GM18870 (cell line): ENCODE measurements at regions not wholly inside any gene's neighbourhood (a gene's known extent, or its start where the extent isn't known, plus 50 kb on each side); places are given as distances from the start of the nearest gene placed in this dataset.

Experiments used
- ATAC-seq: cut with Tn5 transposase; IDR thresholded peaks from one replicate; pipeline ENCODE4 v1.9.1; 2021; ENCODE audit warnings: moderate library complexity; ENCODE audit not compliant: unreplicated experiment

- no peak for ATAC-seq
These were observed 134.6 kb downstream of the VRK1 start for GRCh38 chr14:96931751-96932150.

DNA sequence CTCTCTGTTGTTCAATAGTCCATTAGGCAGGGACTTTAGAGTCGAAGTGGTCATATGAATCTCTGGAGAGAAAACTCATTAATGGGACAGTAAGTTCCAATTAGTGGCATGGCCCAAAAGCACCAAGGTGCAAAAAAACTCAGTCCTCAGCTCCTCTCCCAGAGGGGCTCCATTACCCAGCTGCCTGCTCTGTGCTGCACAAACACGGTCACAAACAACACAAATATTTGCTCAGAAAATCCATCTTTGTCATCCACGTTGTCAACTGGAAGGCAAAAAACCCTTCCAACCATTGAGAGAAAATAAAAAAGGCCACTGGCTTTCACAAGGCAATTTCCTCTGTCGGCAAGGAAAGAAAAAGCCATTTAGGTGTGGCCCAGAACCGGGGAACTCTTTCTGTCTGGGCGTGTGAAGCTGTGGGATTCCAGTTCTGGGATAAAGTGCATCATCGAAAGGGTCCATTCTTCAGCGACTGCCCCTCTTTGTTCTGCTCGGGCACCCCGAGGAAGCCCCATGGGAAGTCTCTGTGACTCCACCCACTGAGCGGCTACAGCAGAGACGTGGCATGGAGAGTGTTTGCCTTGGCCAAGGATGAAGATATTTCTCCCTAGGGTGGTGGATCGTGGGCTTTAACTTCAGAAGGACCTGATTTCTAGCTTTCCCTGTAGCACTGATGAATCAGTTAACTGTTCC is 137.6 kb downstream of the VRK1 start:
- ATAC-seq: no peak

DNA sequence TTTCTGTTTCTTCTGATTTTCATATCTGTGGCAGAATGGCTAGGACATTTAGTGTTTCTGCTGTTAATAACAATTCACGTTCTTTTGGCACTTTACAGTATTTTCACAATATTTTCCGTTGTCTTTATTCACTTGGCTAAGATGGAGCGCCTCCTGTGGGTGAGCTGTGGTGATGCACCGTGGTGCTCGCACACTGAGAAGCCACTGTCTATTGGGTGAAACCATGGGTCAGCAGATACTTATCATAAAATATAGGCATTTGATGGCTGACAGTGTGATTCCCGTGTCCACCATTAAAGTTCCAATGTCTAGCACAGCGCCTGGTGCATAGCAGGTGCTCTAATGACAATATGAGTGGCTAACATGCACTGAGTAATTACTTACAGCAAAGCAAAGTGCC is 141.8 kb downstream of the VRK1 start:
- no peak for ATAC-seq

DNA sequence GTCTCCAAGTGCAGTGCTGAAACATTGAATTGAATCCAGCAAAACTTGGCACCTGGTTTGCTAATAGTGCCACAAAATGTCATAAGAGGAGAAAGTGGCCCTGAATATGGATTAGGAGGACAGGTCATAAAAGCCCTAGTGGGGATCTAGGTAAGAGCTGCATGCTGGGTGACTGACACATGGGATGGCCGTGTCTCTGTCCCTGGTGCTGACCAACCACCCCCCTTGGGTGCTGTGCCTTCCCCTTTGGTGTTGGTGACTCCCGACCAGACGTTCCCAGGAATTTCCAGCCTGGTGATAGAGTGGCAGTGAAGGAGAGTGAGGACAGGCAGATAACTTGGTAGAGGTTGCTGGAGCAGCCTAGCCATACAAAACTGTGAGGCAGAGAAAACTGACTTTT is 142.8 kb downstream of the VRK1 start:
- no peak for ATAC-seq

- ATAC-seq: no peak
These were observed 147.1 kb downstream of the VRK1 start for GRCh38 chr14:96944297-96944696.

DNA sequence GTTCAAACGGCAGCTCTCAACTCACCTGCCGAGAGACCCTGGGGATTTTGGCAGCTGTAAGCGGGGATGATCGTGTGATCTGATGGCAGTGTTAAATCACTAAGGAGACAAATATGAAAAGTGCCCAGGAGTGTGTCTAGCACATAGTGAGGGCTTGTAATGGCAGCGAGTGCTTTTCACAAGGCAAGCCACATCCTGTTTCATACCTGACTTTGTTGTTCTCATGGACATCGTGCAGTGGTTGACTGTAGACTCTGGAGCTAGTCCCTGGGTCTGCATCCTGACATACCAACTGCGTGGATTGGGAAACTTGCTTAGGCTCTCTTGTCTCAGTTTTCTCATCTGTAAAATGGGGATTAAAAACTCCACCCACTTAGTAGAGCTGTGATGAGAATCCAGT is 148.5 kb downstream of the VRK1 start:
- no peak for ATAC-seq

DNA sequence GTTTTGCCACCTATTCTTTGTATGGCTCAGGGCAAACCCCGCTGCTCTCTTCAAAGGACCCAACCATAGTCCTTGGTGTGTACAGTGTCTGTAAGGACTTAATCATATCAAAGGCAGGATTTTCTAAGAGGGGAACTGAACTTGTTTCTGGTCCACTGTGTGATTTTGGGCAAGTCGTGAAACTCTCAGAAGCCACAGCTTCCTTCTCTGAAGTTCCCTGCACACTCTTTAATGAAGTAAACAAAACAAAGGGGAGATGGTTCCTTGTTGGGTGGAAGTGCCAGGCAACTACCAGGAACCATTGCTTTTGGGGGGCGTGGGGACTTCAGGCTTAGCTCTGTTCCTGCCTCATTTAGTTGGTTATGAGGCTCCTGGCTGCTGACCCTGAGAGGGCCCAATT is 152.4 kb downstream of the VRK1 start:
- no peak for ATAC-seq

DNA sequence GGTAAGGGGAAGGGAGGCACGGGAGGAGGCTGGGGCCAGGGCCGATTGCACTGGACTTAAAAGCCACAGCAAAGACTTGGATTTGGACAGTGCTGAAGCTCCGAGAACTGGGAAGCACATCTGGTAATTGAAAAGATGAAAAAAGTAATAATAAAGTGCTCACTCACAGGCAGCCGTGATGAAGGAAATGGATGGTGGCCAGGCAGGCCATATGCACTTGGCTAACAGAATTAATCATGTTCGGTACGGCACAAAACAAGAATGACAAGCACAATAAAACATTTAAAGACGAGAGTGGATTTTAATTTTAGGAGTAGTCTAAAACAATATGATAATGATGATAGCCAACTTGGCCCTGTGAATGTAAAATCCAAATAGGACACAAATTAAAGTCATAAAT is 154.3 kb downstream of the VRK1 start:
- no peak for ATAC-seq

DNA sequence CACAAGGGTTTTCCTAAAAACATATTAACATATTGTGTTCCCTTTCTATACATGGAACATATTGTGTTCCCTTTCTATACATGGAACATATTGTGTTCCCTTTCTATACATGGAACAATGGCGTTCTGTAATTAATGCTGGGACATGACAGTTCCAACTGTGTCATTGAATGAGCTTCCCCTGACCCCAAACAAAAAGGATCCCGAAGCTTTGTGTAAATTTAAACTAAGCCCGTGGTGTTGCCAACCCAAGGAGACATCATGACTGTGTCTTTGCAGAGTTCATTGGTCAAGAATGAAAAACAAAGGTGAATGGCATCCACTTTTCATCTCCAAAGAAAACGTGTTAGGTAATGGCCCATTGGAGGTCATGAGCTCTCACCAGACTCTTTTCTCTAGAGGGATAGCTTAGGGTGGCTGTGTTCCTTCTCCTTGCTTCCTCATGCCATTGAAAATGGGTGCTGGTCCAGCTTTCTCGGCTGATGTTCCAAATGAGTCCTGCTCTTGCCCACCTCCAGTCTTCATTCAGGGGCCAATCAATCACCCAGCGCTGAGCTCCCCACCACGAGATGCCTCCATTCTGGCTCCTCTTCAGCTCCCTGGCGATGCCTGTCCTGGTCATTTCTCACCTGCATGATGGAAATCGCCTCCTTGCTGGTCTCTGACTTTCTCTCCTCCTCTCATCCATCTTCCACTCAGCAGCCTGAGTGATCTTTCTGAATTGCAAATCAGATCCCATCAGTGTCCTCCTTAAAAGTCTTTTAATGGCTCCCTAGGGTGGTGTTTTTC is 156.1 kb downstream of the VRK1 start:
- ATAC-seq: no peak

GRCh38 chr14:96953875-96954185 is 156.6 kb downstream of the VRK1 start:
- no peak for ATAC-seq

GRCh38 chr14:96956464-96957239 is 159.5 kb downstream of the VRK1 start:
- no peak for ATAC-seq

DNA sequence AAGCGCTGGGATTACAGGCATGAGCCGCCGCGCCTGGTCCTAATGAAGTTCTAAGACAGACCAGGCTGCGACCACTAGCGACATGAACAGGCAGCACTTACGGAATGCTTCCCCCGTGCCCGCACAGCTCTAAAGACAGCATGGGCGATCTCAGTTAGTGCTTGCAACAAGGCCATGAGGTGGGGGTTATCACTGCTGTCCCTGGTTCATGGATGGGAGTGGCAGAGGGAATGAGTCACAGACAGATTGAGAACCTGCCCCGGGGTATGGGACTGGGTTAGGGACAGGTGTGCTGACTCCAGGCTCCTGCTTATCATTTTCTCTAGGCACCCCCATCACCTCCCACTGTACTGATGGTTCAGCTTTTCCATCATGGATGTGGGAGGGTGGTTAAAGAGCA is 160.9 kb downstream of the VRK1 start:
- ATAC-seq: no peak

- ATAC-seq: no peak
These were observed 162.8 kb downstream of the VRK1 start for GRCh38 chr14:96959992-96960391.

- no peak for ATAC-seq
These were observed 163.5 kb downstream of the VRK1 start for GRCh38 chr14:96960598-96961116.

DNA sequence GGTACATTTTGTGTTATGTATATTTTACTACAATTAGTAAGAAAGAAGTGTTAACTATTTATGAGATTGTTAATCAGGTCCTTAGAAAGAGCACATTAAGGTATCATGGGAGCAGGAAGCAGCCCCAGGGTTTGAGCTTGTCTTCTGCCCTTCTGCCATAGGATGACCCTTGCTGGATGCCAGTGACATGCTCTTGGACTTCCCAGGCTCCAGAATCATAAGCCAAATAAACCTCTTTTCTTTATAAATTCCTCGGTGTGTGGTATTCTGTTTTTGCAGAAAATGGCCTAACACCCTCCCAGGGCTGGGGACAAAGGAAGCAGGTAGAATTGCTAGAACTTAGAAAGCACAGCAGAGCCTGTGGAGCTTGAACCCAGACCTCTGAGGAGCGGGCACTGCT is 164.7 kb downstream of the VRK1 start:
- no peak for ATAC-seq

GRCh38 chr14:96962337-96962736 is 165.2 kb downstream of the VRK1 start:
- no peak for ATAC-seq

GRCh38 chr14:96964726-96965415 is 167.7 kb downstream of the VRK1 start:
- no peak for ATAC-seq

DNA sequence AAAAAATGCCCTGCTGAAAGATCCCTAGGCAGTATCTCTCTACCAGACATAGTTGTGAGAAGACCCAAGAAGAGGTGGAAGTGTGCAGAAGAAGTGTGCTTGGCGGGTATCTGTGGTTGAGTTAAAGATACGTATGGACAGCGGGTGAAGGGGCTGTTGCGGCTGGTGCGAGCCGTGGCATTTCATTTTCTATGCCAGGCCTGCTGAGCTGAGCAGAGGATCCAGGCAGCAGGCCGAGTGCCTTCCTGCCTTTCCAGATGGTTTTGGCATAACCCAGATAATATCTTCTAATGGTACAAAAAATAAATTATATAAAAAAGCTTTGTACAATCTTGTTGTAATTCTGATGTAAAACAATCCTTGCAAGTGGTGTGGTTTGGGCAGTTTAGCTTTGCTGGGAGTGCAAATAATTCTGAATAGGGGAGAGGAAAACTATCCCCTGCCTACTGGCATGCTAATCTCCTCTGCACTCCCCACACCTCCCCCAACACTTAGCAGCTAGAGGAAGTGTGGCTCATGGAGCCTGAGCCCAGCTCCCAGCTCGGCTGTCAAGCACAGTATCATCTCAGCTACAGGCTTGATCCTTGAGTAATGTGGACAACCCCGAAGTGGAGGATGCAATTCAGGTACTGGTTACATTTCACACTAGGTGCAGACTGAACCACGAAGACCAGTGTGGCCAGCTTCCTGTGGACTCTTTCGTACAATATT is 168.9 kb downstream of the VRK1 start:
- ATAC-seq: no peak

DNA sequence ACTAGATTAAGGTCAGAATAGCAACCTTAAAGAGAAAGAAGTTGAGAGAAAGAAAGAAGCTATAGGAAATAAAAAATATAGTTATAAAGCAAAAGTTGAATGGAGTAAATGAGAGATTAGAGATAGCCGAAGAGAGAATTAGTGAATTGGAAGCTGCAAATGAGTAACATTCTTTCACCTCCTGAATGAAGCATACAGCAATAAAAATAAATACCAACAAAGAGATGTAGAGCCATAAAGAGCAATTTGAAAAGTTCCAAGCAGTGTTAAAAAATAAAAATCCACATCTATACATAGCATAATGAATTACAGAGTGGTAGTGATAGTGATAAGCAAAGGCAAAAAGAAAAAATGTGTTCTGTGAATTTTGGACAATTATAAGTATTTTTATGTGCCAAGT is 177.9 kb downstream of the VRK1 start:
- no peak for ATAC-seq

DNA sequence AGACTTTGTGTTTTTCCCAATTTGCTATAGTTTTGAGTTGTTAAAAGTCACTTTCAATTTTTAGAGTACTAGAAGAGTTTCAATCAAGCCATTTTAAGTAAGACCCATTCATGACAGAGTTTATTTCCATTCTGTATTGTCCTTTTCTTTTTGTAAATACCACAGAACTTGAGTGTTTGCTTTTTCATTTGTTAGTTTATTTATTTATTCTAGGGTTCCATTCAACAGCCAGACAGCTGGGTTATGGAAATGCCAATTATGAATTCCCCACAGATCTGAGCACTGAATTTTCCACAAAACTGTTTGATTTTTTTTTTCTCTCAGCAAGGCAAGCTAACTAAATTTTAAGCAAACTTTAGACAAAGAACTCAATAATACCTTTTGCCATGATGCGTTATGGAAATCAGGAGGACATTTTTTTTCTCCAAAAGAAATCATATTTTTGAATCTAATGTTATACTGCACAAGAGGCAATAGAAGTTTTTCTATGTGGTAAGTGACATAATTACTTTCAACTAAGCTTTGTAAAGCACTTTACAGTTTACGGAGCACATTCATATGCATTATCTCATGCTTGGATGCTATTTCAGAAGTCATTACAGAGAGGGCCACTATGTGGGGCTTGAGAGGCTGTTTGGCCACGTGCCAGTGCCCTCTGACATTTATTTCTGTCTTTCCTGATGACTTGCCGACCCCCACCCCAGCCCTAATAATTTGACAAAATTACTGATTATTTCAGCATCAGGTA is 181.5 kb downstream of the VRK1 start:
- ATAC-seq: no peak
